Right atrium auricular region (tissue), 2 donors: ENCODE measurements at regions not wholly inside any gene's neighbourhood (a gene's known extent, or its start where the extent isn't known, plus 50 kb on each side); places are given as distances from the start of the nearest gene placed in this dataset.

Source experiments
- DNase-seq: peaks from one replicate; pipeline ENCODE4 v3.0.0-alpha.2; 2019; ENCODE audit warnings: low spot score
- H3K27ac ChIP-seq, 2 donors: fragments of 200-600 bp; sonication (generic); 1 replicate in 1 of 2; 2 replicates in 1 of 2; pipeline ENCODE4 v1.5.1; 2016 to 2019
- H3K27me3 ChIP-seq, 2 donors: fragments of 200-600 bp; sonication (generic); one replicate each; pipeline versions ENCODE4 v1.5.1 to v1.6.0; 2017 to 2019
- H3K36me3 ChIP-seq: fragments of 200-600 bp; sonication (generic); one replicate; pipeline ENCODE4 v1.5.1; 2016
- H3K4me1 ChIP-seq, 2 donors: fragments of 200-600 bp; sonication (generic); one replicate each; pipeline versions ENCODE4 v1.5.1 to v1.6.0; 2017 to 2019
- H3K4me3 ChIP-seq, 2 donors: fragments of 200-600 bp; sonication (generic); 1 replicate in 1 of 2; 2 replicates in 1 of 2; pipeline ENCODE4 v1.5.1; 2017 to 2019; ENCODE audit warnings: mild to moderate bottlenecking in 1 of 2, moderate library complexity in 1 of 2
- H3K9me3 ChIP-seq, 2 donors: fragments of 200-600 bp; sonication (generic); one replicate each; pipeline ENCODE4 v1.5.1; 2019
- CTCF ChIP-seq, 2 donors: fragments of 200-600 bp; sonication (generic); IDR thresholded peaks; one replicate each; pipeline ENCODE4 v1.5.1; 2019; ENCODE audit warnings: antibody characterized with exemption in 2 of 2

GRCh38 chr1:239891621-239892358, 199.9 kb upstream of the FMN2 start:
- no peak for TF ChIP-seq CTCF (IDR thresholded peaks at IDR 0.05)
- H3K27me3 ChIP-seq: no peaks in the 10 kb centered on the region
- H3K36me3 ChIP-seq: no peaks in the 10 kb centered on the region
- no peak overlapping the region for H3K4me3 ChIP-seq
- DNase-seq: no peak
- no peak overlapping the region for H3K27ac ChIP-seq
- no peaks in the 10 kb centered on the region for H3K4me1 ChIP-seq
- no peaks in the 10 kb centered on the region for H3K9me3 ChIP-seq

- Histone ChIP-seq H3K4me3 (no peak overlapping the region), H3K4me1 (no peaks in the 10 kb centered on the region), H3K36me3 (no peaks in the 10 kb centered on the region), H3K27ac (no peak overlapping the region), H3K9me3 (no peaks in the 10 kb centered on the region), H3K27me3 (no peaks in the 10 kb centered on the region)
- no peak for TF ChIP-seq CTCF (IDR thresholded peaks at IDR 0.05)
- no peak for DNase-seq
These were observed 199.1 kb upstream of the FMN2 start for GRCh38 chr1:239892602-239893001.

- no peak for TF ChIP-seq CTCF (IDR thresholded peaks at IDR 0.05)
- Histone ChIP-seq H3K9me3 (no peaks in the 10 kb centered on the region), H3K4me1 (no peaks in the 10 kb centered on the region), H3K4me3 (no peak overlapping the region), H3K36me3 (no peaks in the 10 kb centered on the region), H3K27ac (no peak overlapping the region), H3K27me3 (no peaks in the 10 kb centered on the region)
- no peak for DNase-seq
These were observed 198.5 kb upstream of the FMN2 start for GRCh38 chr1:239893127-239893731.

- Histone ChIP-seq H3K9me3 (no peaks in the 10 kb centered on the region), H3K27ac (no peak overlapping the region), H3K27me3 (no peaks in the 10 kb centered on the region), H3K36me3 (no peaks in the 10 kb centered on the region), H3K4me3 (no peak overlapping the region), H3K4me1 (no peaks in the 10 kb centered on the region)
- no peak for DNase-seq
- no peak for TF ChIP-seq CTCF (IDR thresholded peaks at IDR 0.05)
These were observed 195.1 kb upstream of the FMN2 start for GRCh38 chr1:239896569-239896968.

- Histone ChIP-seq H3K9me3 (no peaks in the 10 kb centered on the region), H3K27ac (no peak overlapping the region), H3K4me3 (no peak overlapping the region), H3K36me3 (no peaks in the 10 kb centered on the region), H3K27me3 (no peaks in the 10 kb centered on the region), H3K4me1 (no peaks in the 10 kb centered on the region)
- no peak for TF ChIP-seq CTCF (IDR thresholded peaks at IDR 0.05)
- DNase-seq: no peak
These were observed 194.7 kb upstream of the FMN2 start for GRCh38 chr1:239896980-239897379.
